ENCODE measurements at regions not wholly inside any gene's neighbourhood (a gene's known extent, or its start where the extent isn't known, plus 50 kb on each side); places are given as distances from the start of the nearest gene placed in this dataset.

- Histone ChIP-seq H3K27me3 (no peaks in the 10 kb centered on the region), H3K27ac (no peak overlapping the region), H3K4me1 (no peaks in the 10 kb centered on the region), H3K4me3 (no peak overlapping the region), H3K36me3 (no peaks in the 10 kb centered on the region), H3K9me3 (no peaks in the 10 kb centered on the region)
- ATAC-seq = no peak
- no peak for TF ChIP-seq CTCF (IDR thresholded peaks at IDR 0.05)
- intact Hi-C loops (cut with DNase I) = no loop called here
- no peak for DNase-seq
Observed at GRCh38 chr20:24141111-24141510, 152.5 kb upstream of the GGTLC1 start.

DNA sequence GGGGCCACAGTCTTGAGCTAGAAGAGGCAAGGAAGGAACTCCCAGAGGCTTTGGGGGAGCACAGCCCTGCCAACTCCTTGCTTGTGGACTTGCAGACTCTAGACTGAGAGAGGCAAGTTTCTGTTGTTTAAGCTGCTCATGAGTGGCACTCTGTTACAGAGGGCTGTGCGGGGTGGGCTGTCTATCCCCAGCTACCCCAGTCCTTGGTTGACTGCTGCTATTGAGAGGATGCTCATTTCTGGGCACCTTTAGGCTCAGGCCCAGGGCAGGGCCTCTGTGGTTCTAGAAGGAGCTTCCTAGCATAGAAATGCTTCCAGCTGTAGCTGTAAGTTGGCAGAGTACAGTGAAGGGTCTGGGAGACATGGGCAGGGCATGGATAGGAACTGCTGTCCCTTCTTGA lies 151.3 kb upstream of the GGTLC1 start:
- TF ChIP-seq CTCF (IDR thresholded peaks at IDR 0.05) = no peak
- H3K4me1 ChIP-seq = no peaks in the 10 kb centered on the region
- H3K36me3 ChIP-seq = no peaks in the 10 kb centered on the region
- no peaks in the 10 kb centered on the region for H3K9me3 ChIP-seq
- intact Hi-C loops (cut with DNase I) = no loop called here
- ATAC-seq (no peak), DNase-seq (no peak)
- no peak overlapping the region for H3K4me3 ChIP-seq
- H3K27me3 ChIP-seq = no peaks in the 10 kb centered on the region
- no peak overlapping the region for H3K27ac ChIP-seq

GRCh38 chr20:24138951-24139350 lies 150.4 kb upstream of the GGTLC1 start:
- no peaks in the 10 kb centered on the region for H3K9me3 ChIP-seq
- no peaks in the 10 kb centered on the region for H3K27me3 ChIP-seq
- no peaks in the 10 kb centered on the region for H3K36me3 ChIP-seq
- TF ChIP-seq CTCF (IDR thresholded peaks at IDR 0.05) = no peak
- DNase-seq (no peak), ATAC-seq (no peak)
- H3K4me3 ChIP-seq = no peak overlapping the region
- no peak overlapping the region for H3K27ac ChIP-seq
- intact Hi-C loops (cut with DNase I) = no loop called here
- no peaks in the 10 kb centered on the region for H3K4me1 ChIP-seq

DNA sequence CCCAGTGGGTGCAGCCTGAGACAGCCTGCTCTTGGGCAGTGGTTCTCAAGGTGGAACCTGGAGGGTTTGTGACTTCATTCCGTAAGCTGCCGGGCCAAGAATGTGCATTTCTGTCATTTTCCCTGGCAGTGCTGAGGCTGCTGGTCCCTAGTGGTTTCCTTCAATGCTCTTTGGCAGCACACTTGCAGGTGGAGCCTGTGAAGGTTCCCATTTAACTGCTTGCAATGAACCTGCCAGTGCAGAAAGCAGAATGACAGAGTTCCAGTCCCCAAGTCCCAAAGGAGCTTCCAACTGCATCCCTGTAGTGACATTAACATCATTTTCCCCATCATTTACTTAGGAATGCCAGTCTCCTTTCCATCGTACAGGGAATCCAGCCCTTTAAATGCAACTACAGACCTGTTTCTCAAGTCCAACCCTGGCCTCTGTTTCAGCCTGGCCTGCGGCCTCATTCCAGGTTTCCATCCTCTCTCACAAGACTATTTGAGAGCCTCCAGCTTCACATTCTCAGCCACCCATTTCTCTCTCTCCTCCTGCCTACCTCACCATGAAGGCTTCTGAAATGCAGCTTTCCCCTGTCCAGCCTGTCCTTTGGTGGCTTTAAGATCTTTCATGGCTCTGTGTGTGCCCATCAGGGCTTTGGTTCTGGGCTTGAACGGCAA lies 149.7 kb upstream of the GGTLC1 start:
- no peaks in the 10 kb centered on the region for H3K36me3 ChIP-seq
- no peak overlapping the region for H3K27ac ChIP-seq
- H3K4me1 ChIP-seq = no peaks in the 10 kb centered on the region
- no peaks in the 10 kb centered on the region for H3K9me3 ChIP-seq
- intact Hi-C loops (cut with DNase I) = no loop called here
- no peak overlapping the region for H3K4me3 ChIP-seq
- no peak for TF ChIP-seq CTCF (IDR thresholded peaks at IDR 0.05)
- H3K27me3 ChIP-seq = no peaks in the 10 kb centered on the region
- no peak for DNase-seq
- no peak for ATAC-seq

- intact Hi-C loops (cut with DNase I) = no loop called here
- no peak for TF ChIP-seq CTCF (IDR thresholded peaks at IDR 0.05)
Observed at GRCh38 chr20:24136659-24137246, 148.2 kb upstream of the GGTLC1 start.

More at GRCh38 chr20:24136659-24137246, 148.2 kb upstream of the GGTLC1 start:
- Histone ChIP-seq H3K9me3 (no peaks in the 10 kb centered on the region), H3K4me1 (no peaks in the 10 kb centered on the region), H3K27ac (no peak overlapping the region), H3K36me3 (no peaks in the 10 kb centered on the region), H3K27me3 (no peaks in the 10 kb centered on the region), H3K4me3 (no peak overlapping the region)
- ATAC-seq = no peak
- no peak for DNase-seq
